Ishikawa (cell line): ENCODE measurements at regions not wholly inside any gene's neighbourhood (a gene's known extent, or its start where the extent isn't known, plus 50 kb on each side); places are given as distances from the start of the nearest gene placed in this dataset.

Source experiments
- YY1 ChIP-seq: IDR thresholded peaks from 2 replicates; pipeline ENCODE4 v1.6.1; 2012; ENCODE audit warnings: low read depth
- TF ChIP-seq, protein P1 (sequence below): IDR thresholded peaks from 2 replicates; pipeline ENCODE4 v1.6.1; 2012; ENCODE audit warnings: low read depth, mild to moderate bottlenecking

DNA sequence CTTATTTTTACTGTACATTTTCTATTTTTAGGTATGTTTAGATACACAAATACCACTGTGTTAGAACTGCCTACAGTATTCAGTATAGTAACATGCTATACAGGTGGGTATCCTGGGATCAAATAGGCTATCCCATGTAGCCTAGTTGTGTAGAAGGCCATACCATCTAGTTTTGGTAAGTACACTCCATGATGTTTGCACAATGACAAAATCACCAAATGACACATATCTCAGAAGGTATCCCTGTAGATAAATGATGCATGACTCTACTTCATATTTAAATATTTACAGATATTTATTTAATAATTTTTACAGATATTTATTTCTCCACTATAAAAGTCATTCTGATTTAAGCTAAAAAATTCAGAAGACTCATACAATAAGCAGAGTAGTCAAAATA is 233.8 kb upstream of the OSR1 start:
- TF ChIP-seq, protein P1, sequence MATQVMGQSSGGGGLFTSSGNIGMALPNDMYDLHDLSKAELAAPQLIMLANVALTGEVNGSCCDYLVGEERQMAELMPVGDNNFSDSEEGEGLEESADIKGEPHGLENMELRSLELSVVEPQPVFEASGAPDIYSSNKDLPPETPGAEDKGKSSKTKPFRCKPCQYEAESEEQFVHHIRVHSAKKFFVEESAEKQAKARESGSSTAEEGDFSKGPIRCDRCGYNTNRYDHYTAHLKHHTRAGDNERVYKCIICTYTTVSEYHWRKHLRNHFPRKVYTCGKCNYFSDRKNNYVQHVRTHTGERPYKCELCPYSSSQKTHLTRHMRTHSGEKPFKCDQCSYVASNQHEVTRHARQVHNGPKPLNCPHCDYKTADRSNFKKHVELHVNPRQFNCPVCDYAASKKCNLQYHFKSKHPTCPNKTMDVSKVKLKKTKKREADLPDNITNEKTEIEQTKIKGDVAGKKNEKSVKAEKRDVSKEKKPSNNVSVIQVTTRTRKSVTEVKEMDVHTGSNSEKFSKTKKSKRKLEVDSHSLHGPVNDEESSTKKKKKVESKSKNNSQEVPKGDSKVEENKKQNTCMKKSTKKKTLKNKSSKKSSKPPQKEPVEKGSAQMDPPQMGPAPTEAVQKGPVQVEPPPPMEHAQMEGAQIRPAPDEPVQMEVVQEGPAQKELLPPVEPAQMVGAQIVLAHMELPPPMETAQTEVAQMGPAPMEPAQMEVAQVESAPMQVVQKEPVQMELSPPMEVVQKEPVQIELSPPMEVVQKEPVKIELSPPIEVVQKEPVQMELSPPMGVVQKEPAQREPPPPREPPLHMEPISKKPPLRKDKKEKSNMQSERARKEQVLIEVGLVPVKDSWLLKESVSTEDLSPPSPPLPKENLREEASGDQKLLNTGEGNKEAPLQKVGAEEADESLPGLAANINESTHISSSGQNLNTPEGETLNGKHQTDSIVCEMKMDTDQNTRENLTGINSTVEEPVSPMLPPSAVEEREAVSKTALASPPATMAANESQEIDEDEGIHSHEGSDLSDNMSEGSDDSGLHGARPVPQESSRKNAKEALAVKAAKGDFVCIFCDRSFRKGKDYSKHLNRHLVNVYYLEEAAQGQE = no peak
- TF ChIP-seq YY1 = no peak
